ENCODE measurements at regions not wholly inside any gene's neighbourhood (a gene's known extent, or its start where the extent isn't known, plus 50 kb on each side); places are given as distances from the start of the nearest gene placed in this dataset.

GRCh38 chr6:155968921-155969320 is 513.3 kb upstream of the NOX3 start:
- peak; percentile 21 for DNase-seq

GRCh38 chr6:155967322-155967721 is 511.7 kb upstream of the NOX3 start:
- no peak for DNase-seq

- DNase-seq = no peak
These were observed 508.9 kb upstream of the NOX3 start for GRCh38 chr6:155964544-155964943.

GRCh38 chr6:155962276-155962675 is 506.6 kb upstream of the NOX3 start:
- no peak for DNase-seq

GRCh38 chr6:155959898-155960495 is 504.4 kb upstream of the NOX3 start:
- peak; percentile 98 for DNase-seq

- no peak for DNase-seq
These were observed 502.9 kb upstream of the NOX3 start for GRCh38 chr6:155958550-155958949.

GRCh38 chr6:155955038-155955437 is 499.4 kb upstream of the NOX3 start:
- DNase-seq = no peak

- DNase-seq = no peak
These were observed 498.5 kb upstream of the NOX3 start for GRCh38 chr6:155954149-155954548.

- DNase-seq = no peak
These were observed 493.6 kb upstream of the NOX3 start for GRCh38 chr6:155949256-155949655.

- DNase-seq = no peak
These were observed 491.2 kb upstream of the NOX3 start for GRCh38 chr6:155946860-155947259.

- DNase-seq = no peak
These were observed 488.0 kb upstream of the NOX3 start for GRCh38 chr6:155943635-155944034.

GRCh38 chr6:155939253-155939652 is 483.6 kb upstream of the NOX3 start:
- peak; percentile 99 for DNase-seq

- no peak for DNase-seq
These were observed 480.9 kb upstream of the NOX3 start for GRCh38 chr6:155936551-155936950.

- DNase-seq = no peak
These were observed 480.5 kb upstream of the NOX3 start for GRCh38 chr6:155936127-155936526.

- no peak for DNase-seq
These were observed 461.4 kb upstream of the NOX3 start for GRCh38 chr6:155916846-155917624.

- DNase-seq = no peak
These were observed 460.0 kb upstream of the NOX3 start for GRCh38 chr6:155915651-155916050.

- no peak for DNase-seq
These were observed 458.2 kb upstream of the NOX3 start for GRCh38 chr6:155913816-155914215.

- DNase-seq = no peak
These were observed 454.1 kb upstream of the NOX3 start for GRCh38 chr6:155909710-155910109.

GRCh38 chr6:155895641-155896040 is 440.0 kb upstream of the NOX3 start:
- no peak for DNase-seq

- no peak for DNase-seq
These were observed 439.1 kb upstream of the NOX3 start for GRCh38 chr6:155894758-155895157.

- no peak for DNase-seq
These were observed 438.6 kb upstream of the NOX3 start for GRCh38 chr6:155894262-155894661.

- DNase-seq = no peak
These were observed 434.8 kb upstream of the NOX3 start for GRCh38 chr6:155890409-155890808.

GRCh38 chr6:155889410-155889809 is 433.8 kb upstream of the NOX3 start:
- no peak for DNase-seq

GRCh38 chr6:155887421-155887820 is 431.8 kb upstream of the NOX3 start:
- DNase-seq = no peak

- no peak for DNase-seq
These were observed 428.1 kb upstream of the NOX3 start for GRCh38 chr6:155883741-155884140.

Measured in NCI-H1105 treated with DMSO at 0.1 percent for 48 hours (cell line).